GM19239 (cell line): ENCODE measurements at regions not wholly inside any gene's neighbourhood (a gene's known extent, or its start where the extent isn't known, plus 50 kb on each side); places are given as distances from the start of the nearest gene placed in this dataset.

Experiments used
- DNase-seq: peaks from one replicate; pipeline ENCODE4 v3.0.0; 2011; ENCODE audit warnings: low spot score; ENCODE audit not compliant: insufficient read length
- FAIRE-seq: peaks from 2 replicates; lab custom pipeline; 2011; peaks lifted over from hg19 to GRCh38; lab: Jason Lieb, UNC

DNA sequence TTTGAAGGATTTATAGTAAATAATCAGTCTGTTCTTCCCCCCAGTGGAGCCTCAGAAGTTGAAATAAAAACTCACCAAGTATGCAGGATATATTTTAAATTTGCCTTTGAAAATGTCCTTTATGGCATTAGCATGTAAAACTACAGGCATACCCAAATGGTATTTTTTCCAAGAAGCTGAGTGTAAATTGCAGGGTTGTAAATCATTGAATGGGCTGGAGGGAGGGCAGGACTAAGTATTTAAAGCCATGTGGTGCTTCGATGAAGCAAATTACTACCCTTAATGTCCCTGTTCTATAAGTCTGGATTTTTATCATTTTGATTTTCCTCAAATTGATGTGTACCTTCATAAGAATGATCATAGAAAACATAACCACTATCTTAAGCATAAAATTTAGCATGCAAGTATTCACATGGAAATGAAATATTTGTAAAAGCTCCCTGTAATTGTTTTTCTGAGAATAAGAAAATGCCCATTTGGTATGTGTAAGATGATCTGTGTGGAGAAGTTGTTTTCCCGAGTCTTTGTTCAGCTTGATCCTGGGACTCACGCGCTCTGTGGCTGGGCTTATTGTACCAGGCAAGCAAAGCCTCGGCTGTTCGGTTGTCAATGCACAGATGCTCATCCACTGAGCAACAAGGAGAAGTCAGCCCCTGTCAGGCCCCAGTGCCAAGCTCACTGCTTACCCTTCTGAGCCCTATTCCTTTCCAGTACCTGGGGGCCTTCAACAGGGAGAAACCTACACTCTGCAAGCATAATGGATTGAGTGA lies 66.7 kb downstream of the CD164 start:
- no peak for FAIRE-seq
- DNase-seq: no peak

DNA sequence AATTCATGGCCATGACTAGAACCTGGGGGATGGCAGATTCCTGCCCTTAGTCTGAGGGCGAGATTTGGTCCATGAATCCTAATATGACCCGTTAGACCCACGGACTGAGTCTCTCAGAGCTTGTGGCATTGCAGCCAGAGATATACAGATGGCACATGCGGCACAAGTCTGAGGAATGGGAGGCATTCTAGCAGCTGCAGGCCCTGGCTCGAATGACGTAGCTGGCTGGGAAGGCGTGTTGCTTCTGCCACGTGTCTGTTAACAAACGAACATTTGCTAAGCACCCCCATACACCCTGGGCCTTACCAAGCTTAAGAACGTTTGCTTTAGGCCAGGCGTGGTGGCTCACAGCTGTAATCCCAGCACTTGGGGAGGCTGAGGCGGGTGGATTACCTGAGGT lies 68.0 kb downstream of the CD164 start:
- FAIRE-seq (no peak), DNase-seq (no peak)

- FAIRE-seq: no peak
Measured at GRCh38 chr6:109313139-109313538, 69.1 kb downstream of the CD164 start.

DNA sequence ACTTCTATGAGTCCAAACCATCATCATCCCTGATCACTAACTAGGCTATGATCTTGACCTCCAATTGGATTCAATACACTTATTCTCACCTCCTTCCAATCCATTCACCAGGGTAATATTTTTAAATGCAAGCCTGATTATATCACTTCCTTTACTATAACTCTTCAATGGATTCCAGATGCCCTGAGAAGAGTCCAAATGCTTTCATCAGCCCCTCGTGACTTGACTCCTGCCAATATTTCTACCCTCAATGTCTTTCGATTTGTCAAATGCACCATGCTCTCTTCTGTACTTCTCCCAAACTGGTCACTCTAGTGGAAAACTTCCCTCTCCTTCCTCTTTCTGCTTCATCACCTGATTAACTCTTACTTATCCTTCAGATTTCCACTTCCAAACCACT lies 70.8 kb downstream of the CD164 start:
- DNase-seq: no peak
- FAIRE-seq: no peak

More at GRCh38 chr6:109313139-109313538, 69.1 kb downstream of the CD164 start:
- DNase-seq: no peak

DNA sequence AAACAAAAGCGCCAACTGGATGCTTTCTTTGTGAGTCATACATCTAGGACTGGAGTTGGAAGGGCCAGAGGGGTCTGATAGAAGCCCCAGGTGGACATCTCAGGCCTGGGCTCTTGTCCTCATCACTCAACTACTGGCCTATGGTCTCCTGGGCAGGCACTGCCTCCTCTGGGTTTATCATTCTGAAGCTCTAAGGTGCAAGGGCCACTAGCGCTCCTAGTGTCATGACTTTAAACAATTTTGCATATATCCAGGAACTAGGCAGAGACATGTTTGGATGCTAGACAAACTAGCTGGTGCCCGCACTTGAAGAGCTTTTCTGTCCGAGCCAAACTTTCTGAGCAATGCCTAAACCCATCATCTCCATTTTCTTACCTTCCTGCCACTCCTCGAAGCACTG lies 72.3 kb downstream of the CD164 start:
- FAIRE-seq: no peak
- DNase-seq: no peak

GRCh38 chr6:109308018-109308492 lies 74.2 kb downstream of the CD164 start:
- DNase-seq: no peak
- no peak for FAIRE-seq

DNA sequence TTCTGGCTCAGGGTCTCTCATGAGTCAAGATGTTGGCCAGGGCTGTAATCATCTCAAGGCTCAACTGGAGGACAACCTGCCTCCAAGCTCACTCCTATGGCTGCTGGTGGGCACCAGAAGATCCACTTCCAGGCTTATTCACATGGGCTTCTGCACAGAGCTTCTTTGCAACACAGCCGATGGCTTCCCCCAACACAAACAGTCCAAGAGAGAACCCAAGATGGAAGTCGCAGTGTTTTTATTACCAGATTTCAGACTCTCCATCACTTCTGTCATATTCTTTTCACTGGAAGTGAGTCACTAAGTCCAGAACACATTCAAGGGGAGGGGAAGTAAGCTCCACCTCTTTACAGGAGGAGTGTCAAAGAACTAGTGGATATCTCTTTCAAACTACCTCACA lies 75.5 kb downstream of the CD164 start:
- no peak for FAIRE-seq

DNA sequence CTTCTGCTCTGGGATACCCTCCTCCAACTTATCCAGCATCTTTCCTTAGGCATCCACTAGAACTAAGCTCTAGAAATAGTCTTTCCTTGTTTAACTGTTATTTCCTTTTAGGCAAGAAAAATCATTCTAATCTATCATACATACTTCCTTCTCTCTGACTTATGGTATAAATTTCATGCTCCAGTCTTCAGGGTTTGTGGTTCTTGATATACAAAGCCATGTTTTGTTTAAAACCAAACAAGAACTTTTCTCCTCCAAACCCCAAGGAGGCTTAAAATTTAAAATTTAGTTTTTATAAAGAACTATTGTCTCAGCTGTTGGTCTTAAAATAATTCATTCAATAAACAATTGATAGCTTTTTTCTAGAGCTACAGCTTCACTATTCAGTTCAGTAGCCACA lies 77.2 kb downstream of the CD164 start:
- FAIRE-seq (no peak), DNase-seq (no peak)

More for the DNA sequence above, 75.5 kb downstream of the CD164 start:
- no peak for DNase-seq

DNA sequence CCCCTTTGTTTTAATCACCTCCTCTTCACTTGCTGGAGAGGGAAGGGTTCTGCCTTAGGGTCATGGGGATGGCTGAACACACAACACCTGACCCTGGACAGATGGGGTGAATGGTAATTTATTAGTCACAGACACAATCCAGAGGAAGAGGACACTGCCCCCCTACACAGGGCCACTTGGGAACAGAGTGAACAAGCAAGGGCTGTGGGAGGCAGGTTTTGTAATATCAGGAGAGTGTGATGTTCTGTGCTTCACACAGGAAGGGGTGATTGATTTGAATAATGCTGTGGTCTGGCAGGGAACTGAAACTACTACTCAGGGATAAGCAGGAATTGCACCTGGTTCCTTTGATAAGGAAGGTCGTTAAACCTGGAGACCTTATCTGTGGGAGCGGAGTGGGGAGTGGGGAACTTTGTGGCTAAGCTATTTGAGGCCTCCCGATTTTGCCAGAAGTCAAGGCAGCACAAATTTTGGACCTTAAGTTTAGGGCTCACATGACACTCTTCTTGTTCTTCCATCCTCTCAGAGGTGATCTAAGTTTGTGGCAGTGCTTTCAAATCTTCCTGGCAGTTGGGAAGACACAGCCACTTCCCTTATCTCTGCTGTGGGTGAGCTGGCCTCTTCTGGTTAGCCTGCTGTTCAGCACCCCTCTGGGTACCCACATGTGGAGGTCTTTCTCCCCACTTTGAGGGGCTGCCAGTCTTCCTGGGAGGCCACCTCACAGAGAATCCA lies 77.8 kb downstream of the CD164 start:
- FAIRE-seq (no peak), DNase-seq (no peak)

DNA sequence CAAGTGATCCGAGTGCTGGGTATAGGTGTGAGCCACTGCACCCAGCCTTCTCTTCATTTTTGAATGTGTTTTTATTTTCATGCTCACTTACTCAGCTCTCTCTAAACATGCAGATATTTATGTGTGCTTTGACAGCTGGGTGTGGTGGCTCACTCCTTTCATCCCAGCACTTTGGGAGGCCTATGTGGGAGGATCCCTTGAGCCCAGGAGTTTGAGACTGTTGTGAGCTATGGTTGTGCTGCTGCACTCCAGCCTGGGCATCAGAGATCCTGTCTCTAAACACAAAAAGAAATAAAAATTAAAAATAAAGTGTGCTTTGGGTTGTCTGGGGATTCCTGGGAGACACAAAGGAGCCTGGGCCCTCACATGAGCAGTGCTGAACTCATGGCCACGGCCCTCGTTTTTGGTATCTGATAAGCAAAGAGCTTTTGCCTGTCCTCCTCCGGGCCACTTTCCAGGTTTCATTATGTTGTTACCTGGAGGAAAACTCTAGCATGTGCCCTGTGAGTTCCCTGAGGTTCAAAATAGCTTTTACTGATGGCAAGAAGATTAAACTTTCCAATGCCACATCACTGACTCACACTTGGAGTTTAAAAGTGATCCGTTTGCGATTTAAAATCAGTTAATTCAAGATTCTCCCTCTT lies 78.5 kb downstream of the CD164 start:
- no peak for DNase-seq
- peak; percentile 39 for FAIRE-seq

- no peak for FAIRE-seq
- DNase-seq: no peak
Measured at GRCh38 chr6:109303164-109303563, 79.1 kb downstream of the CD164 start.

- DNase-seq: no peak
- FAIRE-seq: no peak
Measured at GRCh38 chr6:109302176-109302575, 80.1 kb downstream of the CD164 start.

GRCh38 chr6:109301418-109301817 lies 80.8 kb downstream of the CD164 start:
- no peak for FAIRE-seq

GRCh38 chr6:109300874-109301273 lies 81.4 kb downstream of the CD164 start:
- FAIRE-seq: no peak
- no peak for DNase-seq

More at GRCh38 chr6:109301418-109301817, 80.8 kb downstream of the CD164 start:
- DNase-seq: no peak

- DNase-seq (no peak), FAIRE-seq (no peak)
Measured at GRCh38 chr6:109299776-109300564, 82.3 kb downstream of the CD164 start.

DNA sequence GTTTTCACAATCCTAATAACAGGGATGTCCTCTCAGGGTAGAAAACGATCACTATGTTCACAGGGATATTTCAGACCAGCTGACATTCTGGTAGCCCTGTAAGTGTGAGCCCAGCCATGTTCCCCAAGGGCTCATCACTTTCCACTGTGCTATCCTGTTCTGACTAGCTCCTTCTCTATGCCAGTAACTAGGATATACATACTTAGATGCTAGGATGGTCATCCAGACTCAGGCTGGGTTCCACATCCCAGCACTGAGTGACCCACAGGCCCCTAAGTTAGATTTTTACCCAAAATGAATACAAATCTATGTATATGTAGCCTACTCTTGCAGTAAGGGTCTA lies 83.0 kb downstream of the CD164 start:
- DNase-seq: no peak
- FAIRE-seq: no peak

- DNase-seq: no peak
Measured at GRCh38 chr6:109298605-109299264, 83.5 kb downstream of the CD164 start.

GRCh38 chr6:109297406-109298110 lies 84.7 kb downstream of the CD164 start:
- FAIRE-seq: no peak

More at GRCh38 chr6:109298605-109299264, 83.5 kb downstream of the CD164 start:
- no peak for FAIRE-seq

DNA sequence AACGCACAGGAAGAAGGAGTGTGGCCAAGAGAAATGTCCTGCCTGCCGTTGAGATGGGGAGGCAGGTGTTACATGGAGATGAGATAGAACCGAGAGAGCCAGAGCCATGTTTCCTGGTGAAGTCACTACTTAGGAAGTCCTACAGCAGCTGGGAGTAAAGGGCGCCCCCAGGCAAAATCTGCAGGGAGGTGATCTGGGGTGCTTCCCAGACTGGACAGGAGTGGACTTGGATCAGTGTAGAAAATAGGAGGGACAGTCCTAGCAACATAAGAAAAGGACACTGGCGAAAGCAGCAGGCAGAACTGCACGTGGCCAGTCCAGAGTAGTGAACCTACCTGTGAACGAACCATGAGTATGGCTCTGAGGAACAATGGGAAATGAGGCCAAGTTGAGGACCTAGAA lies 85.3 kb downstream of the CD164 start:
- DNase-seq (no peak), FAIRE-seq (no peak)

More at GRCh38 chr6:109297406-109298110, 84.7 kb downstream of the CD164 start:
- no peak for DNase-seq
